ENCODE measurements at regions not wholly inside any gene's neighbourhood (a gene's known extent, or its start where the extent isn't known, plus 50 kb on each side); places are given as distances from the start of the nearest gene placed in this dataset.

DNA sequence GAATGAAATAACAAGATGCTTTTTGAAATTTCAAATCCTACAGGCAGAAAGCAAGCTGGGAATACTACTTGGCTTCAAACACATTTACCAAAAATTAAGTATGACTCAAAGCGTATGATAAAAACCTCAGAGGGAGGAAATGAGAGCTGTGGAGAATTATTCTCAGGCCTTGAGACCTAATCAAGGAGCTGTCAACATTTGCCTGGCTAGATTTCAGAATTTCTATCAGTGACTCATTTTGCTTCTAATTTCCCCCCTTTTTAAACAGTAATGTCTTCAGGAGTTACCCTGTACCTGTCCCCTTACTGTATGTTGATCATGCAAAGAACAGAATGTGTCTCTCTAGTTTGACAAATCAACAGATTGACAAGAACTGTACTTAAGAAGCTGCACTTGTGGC, 1324.5 kb upstream of the DDX18 start:
- Mint-ChIP-seq H3K4me3 (no peak overlapping the region), H3K4me1 (ENCODE audit: low read depth) (no peaks in the 10 kb centered on the region), H3K27ac (no peak overlapping the region), H3K36me3 (ENCODE audit: low read depth) (no peaks in the 10 kb centered on the region), H3K27me3 (no peaks in the 10 kb centered on the region), H3K9me3 (peaks cover 18% of the 10 kb centered on the region)
- no peak for ATAC-seq
- intact Hi-C loops (cut with micrococcal nuclease), result no loop called here
- ChIA-PET CTCF (no interaction called here), POLR2A (no interaction called here)
- TF ChIP-seq, protein P1, sequence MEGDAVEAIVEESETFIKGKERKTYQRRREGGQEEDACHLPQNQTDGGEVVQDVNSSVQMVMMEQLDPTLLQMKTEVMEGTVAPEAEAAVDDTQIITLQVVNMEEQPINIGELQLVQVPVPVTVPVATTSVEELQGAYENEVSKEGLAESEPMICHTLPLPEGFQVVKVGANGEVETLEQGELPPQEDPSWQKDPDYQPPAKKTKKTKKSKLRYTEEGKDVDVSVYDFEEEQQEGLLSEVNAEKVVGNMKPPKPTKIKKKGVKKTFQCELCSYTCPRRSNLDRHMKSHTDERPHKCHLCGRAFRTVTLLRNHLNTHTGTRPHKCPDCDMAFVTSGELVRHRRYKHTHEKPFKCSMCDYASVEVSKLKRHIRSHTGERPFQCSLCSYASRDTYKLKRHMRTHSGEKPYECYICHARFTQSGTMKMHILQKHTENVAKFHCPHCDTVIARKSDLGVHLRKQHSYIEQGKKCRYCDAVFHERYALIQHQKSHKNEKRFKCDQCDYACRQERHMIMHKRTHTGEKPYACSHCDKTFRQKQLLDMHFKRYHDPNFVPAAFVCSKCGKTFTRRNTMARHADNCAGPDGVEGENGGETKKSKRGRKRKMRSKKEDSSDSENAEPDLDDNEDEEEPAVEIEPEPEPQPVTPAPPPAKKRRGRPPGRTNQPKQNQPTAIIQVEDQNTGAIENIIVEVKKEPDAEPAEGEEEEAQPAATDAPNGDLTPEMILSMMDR (IDR thresholded peaks at IDR 0.05), result no peak
- DNase-seq, result no peak

DNA sequence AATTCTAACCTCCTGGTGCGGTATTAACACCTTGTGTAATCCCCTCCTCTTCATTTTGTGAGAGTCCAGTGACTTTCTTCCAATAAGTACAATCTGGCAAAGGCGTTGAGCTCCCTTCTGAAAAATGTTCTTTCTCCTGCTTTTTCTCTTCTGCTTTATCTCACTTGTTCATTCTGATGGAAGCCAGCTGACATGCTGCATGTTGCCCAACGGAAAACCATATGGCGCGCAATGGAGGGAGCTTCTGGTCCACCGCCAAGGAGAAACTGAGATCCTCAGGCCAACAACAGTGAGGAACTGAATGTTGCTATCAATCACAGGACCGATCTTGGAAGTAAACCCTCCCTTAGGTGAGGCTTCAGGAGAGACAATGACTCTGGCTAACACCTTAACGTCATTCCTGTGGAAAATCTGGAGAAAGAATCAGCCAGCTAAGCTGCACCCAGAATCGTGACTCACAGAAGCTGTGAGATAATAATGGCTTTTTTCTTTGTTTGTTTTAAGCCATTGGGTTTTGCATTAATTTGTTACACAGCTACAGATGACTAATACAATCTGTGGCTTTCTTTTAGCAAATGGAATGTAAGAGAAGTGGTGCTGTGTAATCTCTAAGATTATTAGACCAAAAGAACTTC, 1323.9 kb upstream of the DDX18 start:
- Mint-ChIP-seq H3K27ac (no peak overlapping the region), H3K27me3 (no peaks in the 10 kb centered on the region), H3K4me3 (no peak overlapping the region), H3K4me1 (ENCODE audit: low read depth) (no peaks in the 10 kb centered on the region), H3K9me3 (peaks cover 18% of the 10 kb centered on the region), H3K36me3 (ENCODE audit: low read depth) (no peaks in the 10 kb centered on the region)
- DNase-seq (no peak), ATAC-seq (no peak)
- TF ChIP-seq, protein P1 (IDR thresholded peaks at IDR 0.05), result no peak
- ChIA-PET POLR2A (no interaction called here), CTCF (no interaction called here)
- intact Hi-C loops (cut with micrococcal nuclease), result no loop called here

DNA sequence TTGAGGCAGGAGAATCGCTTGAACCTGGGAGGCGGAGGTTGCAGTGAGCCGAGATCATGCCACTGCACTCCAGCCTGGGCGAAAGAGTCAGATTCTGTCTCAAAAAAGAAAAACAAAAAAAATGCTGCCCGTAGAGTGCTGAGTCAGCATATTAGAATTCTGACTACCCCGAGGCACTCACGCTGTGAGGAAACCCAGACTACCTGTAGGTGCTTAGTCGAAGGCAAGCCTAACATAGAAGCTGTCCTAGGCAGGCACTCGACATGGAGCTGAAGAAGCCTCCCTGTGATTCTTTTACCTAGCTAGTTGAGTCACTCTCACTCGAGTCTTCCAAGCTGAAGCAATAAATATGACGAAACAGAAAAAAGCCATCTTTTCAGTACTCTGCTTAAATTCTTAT, 1323.2 kb upstream of the DDX18 start:
- intact Hi-C loops (cut with micrococcal nuclease), result no loop called here
- TF ChIP-seq, protein P1 (IDR thresholded peaks at IDR 0.05), result no peak
- CTCF ChIA-PET, result no interaction called here

DNA sequence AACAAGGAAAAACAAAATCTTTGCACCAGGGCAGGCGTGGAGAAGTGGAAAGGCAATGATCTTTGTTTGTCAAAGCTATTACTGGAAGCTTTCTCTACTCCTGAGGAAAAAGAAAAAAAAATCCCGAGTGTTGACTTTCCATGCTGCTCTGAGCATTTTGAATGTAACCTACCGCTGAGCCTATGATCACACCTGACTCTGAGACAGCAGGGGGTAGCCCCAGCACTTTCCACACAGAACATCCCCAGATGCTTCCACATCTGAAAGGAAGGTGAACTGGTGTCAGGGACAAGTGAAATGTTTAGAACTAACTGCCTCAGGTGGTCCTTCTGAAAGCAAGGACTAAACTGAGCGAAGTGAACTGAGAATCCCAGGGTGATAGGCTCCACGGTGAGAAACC, 1315.1 kb upstream of the DDX18 start:
- no peak overlapping the region for H3K4me3 Mint-ChIP-seq
- intact Hi-C loops (cut with micrococcal nuclease), result no loop called here
- DNase-seq, result no peak
- TF ChIP-seq, protein P1 (IDR thresholded peaks at IDR 0.05), result no peak
- H3K9me3 Mint-ChIP-seq, result peaks cover 2% of the 10 kb centered on the region
- CTCF ChIA-PET, result no interaction called here
- ATAC-seq, result no peak
- no peaks in the 10 kb centered on the region for H3K27me3 Mint-ChIP-seq
- H3K27ac Mint-ChIP-seq, result no peak overlapping the region
- no peaks in the 10 kb centered on the region for H3K4me1 Mint-ChIP-seq (ENCODE audit: low read depth)
- POLR2A ChIA-PET, result no interaction called here
- no peaks in the 10 kb centered on the region for H3K36me3 Mint-ChIP-seq (ENCODE audit: low read depth)

More for the DNA sequence above, 1323.2 kb upstream of the DDX18 start:
- no peak overlapping the region for H3K27ac Mint-ChIP-seq
- no peak overlapping the region for H3K4me3 Mint-ChIP-seq
- no peak for DNase-seq
- no peaks in the 10 kb centered on the region for H3K36me3 Mint-ChIP-seq (ENCODE audit: low read depth)
- ATAC-seq, result no peak
- H3K27me3 Mint-ChIP-seq, result no peaks in the 10 kb centered on the region
- H3K4me1 Mint-ChIP-seq (ENCODE audit: low read depth), result no peaks in the 10 kb centered on the region
- peaks cover 13% of the 10 kb centered on the region for H3K9me3 Mint-ChIP-seq
- POLR2A ChIA-PET, result interaction anchor here (0.6 kb wide), 1 partner anchor 1026 kb away, joined by 3 read pairs; no protein-coding TSS in a partner anchor

DNA sequence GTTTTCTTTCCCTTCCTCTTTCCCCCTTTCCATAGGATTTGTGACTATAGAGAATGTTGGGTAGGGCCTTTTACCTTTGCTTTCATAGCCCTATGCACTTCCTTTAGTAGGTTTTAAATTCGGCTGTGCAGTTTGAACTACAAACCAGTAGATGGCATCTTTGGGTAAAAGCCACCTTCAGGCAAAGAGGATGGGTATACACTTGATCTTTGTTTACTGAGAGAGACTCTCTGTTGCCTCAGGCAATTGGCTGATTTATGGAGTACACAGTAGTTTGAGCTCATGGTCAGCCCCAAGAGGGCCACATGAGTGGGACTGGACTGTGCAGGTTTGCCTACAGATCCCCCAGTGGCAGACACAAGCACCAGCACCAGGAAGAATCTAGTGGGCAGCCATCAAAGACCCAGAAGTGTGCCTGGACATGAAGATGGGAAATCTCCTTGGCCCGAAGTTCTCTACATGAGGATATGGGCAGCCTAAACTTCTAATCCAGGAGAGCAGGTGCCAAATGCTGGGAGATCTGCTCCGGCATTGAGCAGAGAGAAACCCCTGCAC, 1304.3 kb upstream of the DDX18 start:
- Mint-ChIP-seq H3K27me3 (no peaks in the 10 kb centered on the region), H3K36me3 (ENCODE audit: low read depth) (no peaks in the 10 kb centered on the region), H3K4me3 (no peak overlapping the region), H3K27ac (no peak overlapping the region), H3K9me3 (peaks cover 19% of the 10 kb centered on the region), H3K4me1 (ENCODE audit: low read depth) (no peaks in the 10 kb centered on the region)
- ChIA-PET CTCF (interaction anchor here (1.0 kb wide), 1 partner anchor 10 kb away, joined by 4 read pairs; no protein-coding TSS in a partner anchor), POLR2A (no interaction called here)
- no peak for DNase-seq
- ATAC-seq, result no peak
- intact Hi-C loops (cut with micrococcal nuclease), result no loop called here
- TF ChIP-seq, protein P1 (IDR thresholded peaks at IDR 0.05), result no peak
